ENCODE measurements at regions not wholly inside any gene's neighbourhood (a gene's known extent, or its start where the extent isn't known, plus 50 kb on each side); places are given as distances from the start of the nearest gene placed in this dataset.

DNA sequence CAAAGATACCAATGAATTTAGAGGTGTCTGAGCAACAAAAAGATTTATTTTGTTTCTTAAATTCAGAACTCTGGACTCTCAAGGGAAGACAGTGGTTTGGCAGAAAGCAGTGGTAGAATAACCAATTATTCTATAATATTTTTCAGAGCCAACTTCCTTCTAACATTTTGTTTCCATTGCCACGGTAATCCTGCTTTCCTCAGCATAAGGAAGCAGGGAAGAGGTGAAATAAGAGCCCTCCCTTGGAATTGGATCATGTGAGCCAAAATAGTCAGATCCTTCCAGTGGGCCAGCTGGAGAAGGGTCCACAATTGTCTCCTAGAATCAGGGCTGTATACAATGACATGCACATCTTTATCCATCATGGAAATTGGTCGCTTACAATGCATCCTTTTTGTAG, 130.0 kb upstream of the MAP1B start:
- TF ChIP-seq, protein P1, sequence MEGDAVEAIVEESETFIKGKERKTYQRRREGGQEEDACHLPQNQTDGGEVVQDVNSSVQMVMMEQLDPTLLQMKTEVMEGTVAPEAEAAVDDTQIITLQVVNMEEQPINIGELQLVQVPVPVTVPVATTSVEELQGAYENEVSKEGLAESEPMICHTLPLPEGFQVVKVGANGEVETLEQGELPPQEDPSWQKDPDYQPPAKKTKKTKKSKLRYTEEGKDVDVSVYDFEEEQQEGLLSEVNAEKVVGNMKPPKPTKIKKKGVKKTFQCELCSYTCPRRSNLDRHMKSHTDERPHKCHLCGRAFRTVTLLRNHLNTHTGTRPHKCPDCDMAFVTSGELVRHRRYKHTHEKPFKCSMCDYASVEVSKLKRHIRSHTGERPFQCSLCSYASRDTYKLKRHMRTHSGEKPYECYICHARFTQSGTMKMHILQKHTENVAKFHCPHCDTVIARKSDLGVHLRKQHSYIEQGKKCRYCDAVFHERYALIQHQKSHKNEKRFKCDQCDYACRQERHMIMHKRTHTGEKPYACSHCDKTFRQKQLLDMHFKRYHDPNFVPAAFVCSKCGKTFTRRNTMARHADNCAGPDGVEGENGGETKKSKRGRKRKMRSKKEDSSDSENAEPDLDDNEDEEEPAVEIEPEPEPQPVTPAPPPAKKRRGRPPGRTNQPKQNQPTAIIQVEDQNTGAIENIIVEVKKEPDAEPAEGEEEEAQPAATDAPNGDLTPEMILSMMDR (conservative IDR thresholded peaks at IDR 0.05 in 1 of 2, IDR thresholded peaks at IDR 0.05 in 1 of 2; ENCODE audit: low read depth in 1 of 2, low read length in 2 of 2): no peak
- TF ChIP-seq EZH2 (IDR thresholded peaks at IDR 0.05; ENCODE audit: low read length, missing control alignments): no peak
